ENCODE measurements at regions not wholly inside any gene's neighbourhood (a gene's known extent, or its start where the extent isn't known, plus 50 kb on each side); places are given as distances from the start of the nearest gene placed in this dataset.

- intact Hi-C loops (cut with DNase I): no loop called here
- Histone ChIP-seq H3K27ac (no peak overlapping the region), H3K36me3 (replicated peaks in 1 of 2) (no peaks in the 10 kb centered on the region), H3K9me3 (replicated peaks in 1 of 3) (peaks cover 0 to 5% (median 0%) of the 10 kb centered on the region in 3 donors), H3K4me3 (no peak overlapping the region), H3K4me1 (replicated peaks in 1 of 2) (no peaks in the 10 kb centered on the region), H3K27me3 (no peaks in the 10 kb centered on the region)
- 89 to 97% (median 91%) methylated on average over 1 to 3 of the region's 3 CpGs for WGBS, 4 donors
- DNase-seq: no peak
- TF ChIP-seq POLR2A (IDR thresholded peaks at IDR 0.05): no peak
- no peak for TF ChIP-seq CTCF (IDR thresholded peaks at IDR 0.05)
Measured at GRCh38 chr4:85302193-85302736, 172.7 kb upstream of the ARHGAP24 start.

GRCh38 chr4:85302756-85303155, 172.2 kb upstream of the ARHGAP24 start:
- intact Hi-C loops (cut with DNase I): no loop called here
- H3K27me3 ChIP-seq: no peaks in the 10 kb centered on the region
- H3K27ac ChIP-seq: no peak overlapping the region
- no peaks in the 10 kb centered on the region for H3K36me3 ChIP-seq (replicated peaks in 1 of 2)
- TF ChIP-seq POLR2A (IDR thresholded peaks at IDR 0.05): no peak
- no peak for TF ChIP-seq CTCF (IDR thresholded peaks at IDR 0.05)
- 66 to 84% (median 72%) methylated on average over 3 to 4 of the region's 4 CpGs for WGBS, 4 donors
- peaks cover 0 to 5% (median 0%) of the 10 kb centered on the region in 3 donors for H3K9me3 ChIP-seq (replicated peaks in 1 of 3)
- H3K4me1 ChIP-seq (replicated peaks in 1 of 2): no peaks in the 10 kb centered on the region
- DNase-seq: no peak
- no peak overlapping the region for H3K4me3 ChIP-seq

GRCh38 chr4:85318415-85318814, 156.5 kb upstream of the ARHGAP24 start:
- DNase-seq: no peak
- intact Hi-C loops (cut with DNase I): no loop called here
- TF ChIP-seq POLR2A (IDR thresholded peaks at IDR 0.05) (no peak), CTCF (IDR thresholded peaks at IDR 0.05) (no peak)
- no peaks in the 10 kb centered on the region for H3K9me3 ChIP-seq (replicated peaks in 1 of 3)
- no peak overlapping the region for H3K4me3 ChIP-seq
- no peaks in the 10 kb centered on the region for H3K4me1 ChIP-seq (replicated peaks in 1 of 2)
- H3K27ac ChIP-seq: no peak overlapping the region
- H3K36me3 ChIP-seq (replicated peaks in 1 of 2): no peaks in the 10 kb centered on the region
- H3K27me3 ChIP-seq: no peaks in the 10 kb centered on the region

- no peak for DNase-seq
- no peak overlapping the region for H3K4me3 ChIP-seq
- no peaks in the 10 kb centered on the region for H3K9me3 ChIP-seq (replicated peaks in 1 of 3)
- intact Hi-C loops (cut with DNase I): no loop called here
- H3K27ac ChIP-seq: no peak overlapping the region
- no peaks in the 10 kb centered on the region for H3K4me1 ChIP-seq (replicated peaks in 1 of 2)
- H3K36me3 ChIP-seq (replicated peaks in 1 of 2): no peaks in the 10 kb centered on the region
- TF ChIP-seq CTCF (IDR thresholded peaks at IDR 0.05) (no peak), POLR2A (IDR thresholded peaks at IDR 0.05) (no peak)
- no peaks in the 10 kb centered on the region for H3K27me3 ChIP-seq
Measured at GRCh38 chr4:85358831-85359230, 116.1 kb upstream of the ARHGAP24 start.
